LNCaP clone FGC (cell line): ENCODE measurements at regions not wholly inside any gene's neighbourhood (a gene's known extent, or its start where the extent isn't known, plus 50 kb on each side); places are given as distances from the start of the nearest gene placed in this dataset.

Experiments used
- DNase-seq: peaks from one replicate; pipeline ENCODE4 v3.0.0-alpha.2; 2011; ENCODE audit warnings: low read depth
- H3K4me3 ChIP-seq: 2 replicates; pipeline ENCODE4 v1.5.1; 2011; ENCODE audit warnings: mild to moderate bottlenecking, low read depth, low read length, control low read depth
- TF ChIP-seq, protein P1 (sequence below): IDR thresholded peaks from 2 replicates; pipeline ENCODE4 v1.5.1; 2012; ENCODE audit warnings: mild to moderate bottlenecking; ENCODE audit not compliant: control insufficient read depth, insufficient read depth; ENCODE audit errors: extremely low read depth

DNA sequence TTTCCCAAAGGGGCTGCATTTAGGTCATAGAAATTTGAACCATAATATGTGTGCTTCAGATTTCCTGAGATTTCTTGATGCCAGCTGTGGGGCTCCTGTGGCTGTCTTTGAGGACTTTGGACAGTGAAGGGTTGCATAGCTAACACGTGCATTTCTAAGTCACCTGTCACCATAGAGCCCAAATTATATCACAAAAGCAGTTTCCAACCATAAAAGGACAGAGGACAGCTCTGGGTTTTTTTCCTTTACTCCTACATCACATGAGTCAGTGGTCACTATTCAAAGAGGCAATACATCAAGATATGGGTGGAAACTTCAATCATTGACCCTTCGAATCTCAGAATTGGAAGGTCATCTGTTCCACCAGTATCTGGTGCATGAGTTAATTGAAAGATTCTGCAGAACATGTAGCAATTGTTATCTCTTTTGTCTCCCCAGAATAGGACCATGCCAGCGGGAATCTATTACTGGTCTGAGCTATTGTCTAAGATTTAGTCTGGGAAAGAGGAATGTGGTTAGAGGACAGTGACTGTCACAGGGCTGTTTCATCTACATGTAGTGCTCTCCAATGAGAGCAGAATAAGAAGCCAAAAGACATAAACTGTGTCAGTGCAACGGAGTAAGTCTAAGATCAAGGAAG, 133.5 kb downstream of the AASDH start:
- DNase-seq = no peak
- TF ChIP-seq, protein P1, sequence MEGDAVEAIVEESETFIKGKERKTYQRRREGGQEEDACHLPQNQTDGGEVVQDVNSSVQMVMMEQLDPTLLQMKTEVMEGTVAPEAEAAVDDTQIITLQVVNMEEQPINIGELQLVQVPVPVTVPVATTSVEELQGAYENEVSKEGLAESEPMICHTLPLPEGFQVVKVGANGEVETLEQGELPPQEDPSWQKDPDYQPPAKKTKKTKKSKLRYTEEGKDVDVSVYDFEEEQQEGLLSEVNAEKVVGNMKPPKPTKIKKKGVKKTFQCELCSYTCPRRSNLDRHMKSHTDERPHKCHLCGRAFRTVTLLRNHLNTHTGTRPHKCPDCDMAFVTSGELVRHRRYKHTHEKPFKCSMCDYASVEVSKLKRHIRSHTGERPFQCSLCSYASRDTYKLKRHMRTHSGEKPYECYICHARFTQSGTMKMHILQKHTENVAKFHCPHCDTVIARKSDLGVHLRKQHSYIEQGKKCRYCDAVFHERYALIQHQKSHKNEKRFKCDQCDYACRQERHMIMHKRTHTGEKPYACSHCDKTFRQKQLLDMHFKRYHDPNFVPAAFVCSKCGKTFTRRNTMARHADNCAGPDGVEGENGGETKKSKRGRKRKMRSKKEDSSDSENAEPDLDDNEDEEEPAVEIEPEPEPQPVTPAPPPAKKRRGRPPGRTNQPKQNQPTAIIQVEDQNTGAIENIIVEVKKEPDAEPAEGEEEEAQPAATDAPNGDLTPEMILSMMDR = no peak
- no peak overlapping the region for H3K4me3 ChIP-seq

DNA sequence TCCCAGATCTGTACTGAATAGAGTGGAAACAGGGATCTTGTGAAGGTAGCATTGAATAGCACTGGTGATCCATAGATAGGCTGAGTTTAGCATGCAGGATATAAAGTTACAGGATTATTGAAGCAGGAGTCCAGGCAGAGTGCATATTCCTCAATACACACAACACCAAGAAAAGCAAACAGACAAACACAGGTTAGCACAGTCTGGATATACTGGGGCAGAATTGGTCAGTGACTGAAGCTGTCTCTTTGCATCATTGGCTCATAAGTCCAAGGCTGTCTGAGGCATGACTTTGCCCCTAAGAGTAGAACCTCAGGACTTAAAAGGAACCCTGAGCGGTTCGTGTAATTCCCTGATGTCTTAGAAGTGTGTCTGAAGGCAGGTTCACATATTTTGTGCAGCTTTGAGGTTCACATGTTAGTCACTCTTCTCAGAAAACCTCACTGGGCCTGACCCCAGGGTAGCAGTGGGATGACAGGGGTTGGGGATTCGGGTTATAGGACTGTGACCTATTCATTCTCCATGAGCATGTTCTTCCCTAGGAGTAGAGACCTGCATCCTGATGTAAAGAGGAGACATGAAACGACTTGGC, 134.6 kb downstream of the AASDH start:
- no peak for DNase-seq
- no peak overlapping the region for H3K4me3 ChIP-seq
- TF ChIP-seq, protein P1 = no peak

DNA sequence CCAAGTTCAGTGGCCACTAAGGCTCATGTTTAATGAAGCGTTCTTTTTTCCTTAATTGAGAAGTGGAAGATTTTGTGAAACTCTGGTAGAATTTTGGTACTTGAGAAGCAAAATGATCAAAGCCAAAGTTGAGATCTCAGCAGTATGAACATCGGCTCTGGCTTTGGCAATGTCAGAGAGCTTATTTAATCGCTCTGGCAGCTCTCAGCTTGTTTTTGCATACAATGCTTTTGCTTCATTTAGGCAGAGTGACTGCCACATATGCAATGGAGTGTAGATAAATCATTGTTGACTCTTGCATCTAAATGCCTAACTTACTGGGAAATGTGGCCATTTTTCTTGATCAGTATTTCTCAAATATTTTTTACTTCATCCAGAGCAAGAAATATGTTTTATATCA, 135.7 kb downstream of the AASDH start:
- TF ChIP-seq, protein P1 = no peak
- no peak for DNase-seq
- H3K4me3 ChIP-seq = no peak overlapping the region

DNA sequence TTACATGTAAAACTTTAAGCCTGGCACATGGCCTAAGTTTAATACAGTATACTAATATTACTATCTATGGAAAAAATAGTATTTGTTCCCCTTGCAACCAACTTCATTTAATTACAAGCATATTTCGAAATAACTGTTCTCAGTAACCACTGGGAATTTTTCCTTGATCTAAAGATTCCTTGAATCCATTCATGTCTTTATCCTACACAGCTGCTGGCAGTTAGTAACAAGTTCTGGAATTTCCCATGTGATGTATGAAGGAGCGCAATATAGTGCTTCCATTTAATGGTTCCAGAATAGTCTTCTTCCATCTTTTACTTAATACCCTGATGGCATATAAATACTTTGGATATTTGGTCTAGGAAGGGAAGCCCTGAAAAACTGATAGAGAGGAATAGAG, 136.5 kb downstream of the AASDH start:
- TF ChIP-seq, protein P1 = no peak
- H3K4me3 ChIP-seq = no peak overlapping the region
- no peak for DNase-seq

DNA sequence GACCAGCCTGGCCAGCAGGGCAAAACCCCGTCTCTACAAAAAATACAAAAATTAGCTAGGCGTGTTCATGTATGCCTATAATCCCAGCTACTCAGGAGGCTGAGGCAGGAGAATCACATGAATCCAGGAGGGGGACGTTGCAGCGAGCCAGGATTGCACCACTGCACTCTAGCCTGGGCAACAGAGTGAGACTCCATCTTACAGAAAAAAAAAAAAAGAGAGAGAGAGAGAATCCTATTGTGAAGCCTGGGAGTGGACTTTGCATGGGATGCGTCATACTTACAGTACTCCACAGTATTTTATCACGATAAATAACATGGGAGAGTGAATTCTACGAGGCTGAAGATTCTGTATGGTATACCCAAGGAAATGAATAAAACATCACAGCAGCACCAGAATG, 139.6 kb downstream of the AASDH start:
- no peak overlapping the region for H3K4me3 ChIP-seq
- TF ChIP-seq, protein P1 = no peak
- no peak for DNase-seq

DNA sequence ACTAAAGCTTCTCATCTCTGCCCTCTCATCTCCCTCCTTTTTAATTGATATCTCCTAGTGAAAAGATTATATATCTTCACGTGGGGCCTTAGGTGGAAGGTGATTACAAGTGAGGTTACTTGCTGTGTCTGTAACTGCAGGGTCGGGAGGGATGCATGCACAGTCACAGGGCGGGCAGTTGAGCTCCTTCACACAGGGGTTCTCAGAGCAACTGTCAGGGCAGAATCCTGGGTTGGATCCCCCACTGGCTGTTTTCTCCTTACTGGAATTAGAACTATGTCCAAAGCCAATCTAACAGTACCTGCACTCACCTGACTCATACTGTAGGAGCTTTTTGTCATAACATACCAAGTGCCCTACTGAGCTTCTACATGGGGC, 141.1 kb downstream of the AASDH start:
- DNase-seq = no peak
- H3K4me3 ChIP-seq = no peak overlapping the region
- TF ChIP-seq, protein P1 = no peak
